GM12873 (cell line): ENCODE measurements at regions not wholly inside any gene's neighbourhood (a gene's known extent, or its start where the extent isn't known, plus 50 kb on each side); places are given as distances from the start of the nearest gene placed in this dataset.

Experiments
- TF ChIP-seq, protein P1 (sequence below): IDR thresholded peaks from 2 replicates; pipeline ENCODE4 v1.5.1; 2012; ENCODE audit warnings: low read depth, mild to moderate bottlenecking, moderate library complexity, low read length, control low read depth; ENCODE audit not compliant: insufficient read depth; ENCODE audit errors: missing control alignments

DNA sequence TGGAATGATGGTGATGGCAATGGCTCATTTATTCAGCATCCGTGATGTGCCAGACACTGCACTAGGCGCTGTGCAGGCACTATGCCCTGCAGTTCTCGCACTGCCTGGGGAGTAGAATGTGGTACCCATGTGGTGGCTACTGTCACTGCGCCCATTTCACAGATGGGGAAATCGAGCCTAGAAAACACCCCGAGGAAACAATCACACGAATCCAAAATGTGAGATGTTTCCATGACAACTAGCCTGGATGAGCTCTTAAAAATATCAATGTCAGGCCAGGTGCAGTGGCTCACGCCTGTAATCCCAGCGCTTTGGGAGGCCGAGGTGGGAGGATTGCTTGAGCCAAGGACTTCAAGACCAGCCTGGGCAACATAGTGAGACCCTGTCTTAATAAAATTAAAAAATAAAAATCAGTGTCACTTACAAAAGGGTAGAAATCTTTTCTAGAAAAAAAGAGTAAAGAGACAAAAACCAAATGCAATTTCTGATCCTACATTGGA, 57.9 kb upstream of the TNRC6A start:
- TF ChIP-seq, protein P1, sequence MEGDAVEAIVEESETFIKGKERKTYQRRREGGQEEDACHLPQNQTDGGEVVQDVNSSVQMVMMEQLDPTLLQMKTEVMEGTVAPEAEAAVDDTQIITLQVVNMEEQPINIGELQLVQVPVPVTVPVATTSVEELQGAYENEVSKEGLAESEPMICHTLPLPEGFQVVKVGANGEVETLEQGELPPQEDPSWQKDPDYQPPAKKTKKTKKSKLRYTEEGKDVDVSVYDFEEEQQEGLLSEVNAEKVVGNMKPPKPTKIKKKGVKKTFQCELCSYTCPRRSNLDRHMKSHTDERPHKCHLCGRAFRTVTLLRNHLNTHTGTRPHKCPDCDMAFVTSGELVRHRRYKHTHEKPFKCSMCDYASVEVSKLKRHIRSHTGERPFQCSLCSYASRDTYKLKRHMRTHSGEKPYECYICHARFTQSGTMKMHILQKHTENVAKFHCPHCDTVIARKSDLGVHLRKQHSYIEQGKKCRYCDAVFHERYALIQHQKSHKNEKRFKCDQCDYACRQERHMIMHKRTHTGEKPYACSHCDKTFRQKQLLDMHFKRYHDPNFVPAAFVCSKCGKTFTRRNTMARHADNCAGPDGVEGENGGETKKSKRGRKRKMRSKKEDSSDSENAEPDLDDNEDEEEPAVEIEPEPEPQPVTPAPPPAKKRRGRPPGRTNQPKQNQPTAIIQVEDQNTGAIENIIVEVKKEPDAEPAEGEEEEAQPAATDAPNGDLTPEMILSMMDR, result peak; percentile 10

- TF ChIP-seq, protein P1, result no peak
These were observed 56.3 kb upstream of the TNRC6A start for GRCh38 chr16:24673155-24673554.

DNA sequence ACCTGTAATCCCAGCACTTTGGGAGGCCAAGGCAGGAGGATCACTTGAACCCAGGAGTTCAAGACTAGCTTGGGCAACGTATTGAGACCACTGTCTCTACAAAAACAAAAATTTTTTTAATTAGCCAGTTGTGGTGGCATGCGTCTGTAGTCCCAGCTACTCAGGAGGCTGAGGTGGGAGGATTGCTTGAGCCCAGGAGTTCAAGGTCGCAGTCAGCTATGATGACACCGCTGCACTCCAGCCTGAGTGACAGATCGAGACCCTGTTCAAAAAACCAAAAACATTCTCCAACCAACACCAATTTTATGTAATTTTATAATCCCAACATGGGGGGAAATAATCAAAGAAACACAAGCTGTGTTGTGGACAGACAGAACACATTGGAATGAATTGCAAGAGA, 54.6 kb upstream of the TNRC6A start:
- TF ChIP-seq, protein P1, result no peak

DNA sequence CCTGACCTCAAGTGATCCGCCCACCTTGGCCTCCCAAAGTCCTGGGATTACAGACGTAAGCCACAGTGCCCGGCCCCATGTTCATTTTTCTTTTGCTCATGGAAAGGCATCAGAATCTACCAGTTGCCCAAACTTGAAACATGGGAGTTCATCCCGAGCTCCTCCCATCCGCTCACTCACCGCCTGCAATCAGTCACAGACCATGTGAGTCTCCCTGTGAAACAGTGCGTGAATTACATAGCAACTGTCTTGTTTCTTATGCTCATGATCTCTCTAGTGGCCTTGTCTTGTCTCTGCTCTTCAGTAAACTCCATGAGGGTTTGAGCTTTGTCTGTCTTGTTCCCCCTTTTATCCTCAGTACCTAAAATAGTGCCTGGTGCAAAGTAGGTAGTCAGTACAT, 52.1 kb upstream of the TNRC6A start:
- TF ChIP-seq, protein P1, result no peak
